SH-SY5Y (cell line): ENCODE measurements at regions not wholly inside any gene's neighbourhood (a gene's known extent, or its start where the extent isn't known, plus 50 kb on each side); places are given as distances from the start of the nearest gene placed in this dataset.

Experiments
- GATA2 ChIP-seq: IDR thresholded peaks from 2 replicates; pipeline ENCODE4 v1.6.1; 2011; ENCODE audit warnings: mild to moderate bottlenecking, low read depth, low read length
- GATA3 ChIP-seq: IDR thresholded peaks from 2 replicates; pipeline ENCODE4 v1.6.1; 2011; ENCODE audit warnings: low read depth, mild to moderate bottlenecking, low read length, moderate library complexity

GRCh38 chr11:115950660-115951059, 446.4 kb upstream of the CADM1 start:
- TF ChIP-seq GATA2 = no peak
- TF ChIP-seq GATA3 = no peak
